ENCODE measurements at regions not wholly inside any gene's neighbourhood (a gene's known extent, or its start where the extent isn't known, plus 50 kb on each side); places are given as distances from the start of the nearest gene placed in this dataset.

- no peak for DNase-seq
These were observed 298.5 kb downstream of the GLRX3 start for GRCh38 chr10:130434446-130435385.

- DNase-seq = no peak
These were observed 299.8 kb downstream of the GLRX3 start for GRCh38 chr10:130435961-130436360.

- no peak for DNase-seq
These were observed 302.7 kb downstream of the GLRX3 start for GRCh38 chr10:130438861-130439260.

- no peak for DNase-seq
These were observed 303.6 kb downstream of the GLRX3 start for GRCh38 chr10:130439766-130440165.

- no peak for DNase-seq
These were observed 304.3 kb downstream of the GLRX3 start for GRCh38 chr10:130440494-130440893.

GRCh38 chr10:130440971-130441370, 304.8 kb downstream of the GLRX3 start:
- no peak for DNase-seq

- no peak for DNase-seq
These were observed 306.9 kb downstream of the GLRX3 start for GRCh38 chr10:130443066-130443465.

GRCh38 chr10:130453036-130453720, 317.0 kb downstream of the GLRX3 start:
- no peak for DNase-seq

- no peak for DNase-seq
These were observed 317.7 kb downstream of the GLRX3 start for GRCh38 chr10:130453721-130454542.

- no peak for DNase-seq
These were observed 318.4 kb downstream of the GLRX3 start for GRCh38 chr10:130454543-130455000.

- no peak for DNase-seq
These were observed 319.0 kb downstream of the GLRX3 start for GRCh38 chr10:130455111-130455695.

GRCh38 chr10:130455791-130456190, 319.6 kb downstream of the GLRX3 start:
- no peak for DNase-seq

- no peak for DNase-seq
These were observed 320.4 kb downstream of the GLRX3 start for GRCh38 chr10:130456616-130457015.

- DNase-seq = no peak
These were observed 322.3 kb downstream of the GLRX3 start for GRCh38 chr10:130458509-130458908.

GRCh38 chr10:130459011-130459410, 322.8 kb downstream of the GLRX3 start:
- DNase-seq = no peak

- DNase-seq = no peak
These were observed 323.8 kb downstream of the GLRX3 start for GRCh38 chr10:130459851-130460490.

- no peak for DNase-seq
These were observed 325.4 kb downstream of the GLRX3 start for GRCh38 chr10:130461631-130462030.

GRCh38 chr10:130463104-130463875, 327.1 kb downstream of the GLRX3 start:
- DNase-seq = no peak

- no peak for DNase-seq
These were observed 327.7 kb downstream of the GLRX3 start for GRCh38 chr10:130463876-130464364.

GRCh38 chr10:130464426-130464825, 328.2 kb downstream of the GLRX3 start:
- DNase-seq = no peak

Measured in retina (tissue), 1 donor.